ENCODE measurements at regions not wholly inside any gene's neighbourhood (a gene's known extent, or its start where the extent isn't known, plus 50 kb on each side); places are given as distances from the start of the nearest gene placed in this dataset.

GRCh38 chr16:25614716-25615265 lies 77.0 kb upstream of the HS3ST4 start:
- TF ChIP-seq, protein P1, sequence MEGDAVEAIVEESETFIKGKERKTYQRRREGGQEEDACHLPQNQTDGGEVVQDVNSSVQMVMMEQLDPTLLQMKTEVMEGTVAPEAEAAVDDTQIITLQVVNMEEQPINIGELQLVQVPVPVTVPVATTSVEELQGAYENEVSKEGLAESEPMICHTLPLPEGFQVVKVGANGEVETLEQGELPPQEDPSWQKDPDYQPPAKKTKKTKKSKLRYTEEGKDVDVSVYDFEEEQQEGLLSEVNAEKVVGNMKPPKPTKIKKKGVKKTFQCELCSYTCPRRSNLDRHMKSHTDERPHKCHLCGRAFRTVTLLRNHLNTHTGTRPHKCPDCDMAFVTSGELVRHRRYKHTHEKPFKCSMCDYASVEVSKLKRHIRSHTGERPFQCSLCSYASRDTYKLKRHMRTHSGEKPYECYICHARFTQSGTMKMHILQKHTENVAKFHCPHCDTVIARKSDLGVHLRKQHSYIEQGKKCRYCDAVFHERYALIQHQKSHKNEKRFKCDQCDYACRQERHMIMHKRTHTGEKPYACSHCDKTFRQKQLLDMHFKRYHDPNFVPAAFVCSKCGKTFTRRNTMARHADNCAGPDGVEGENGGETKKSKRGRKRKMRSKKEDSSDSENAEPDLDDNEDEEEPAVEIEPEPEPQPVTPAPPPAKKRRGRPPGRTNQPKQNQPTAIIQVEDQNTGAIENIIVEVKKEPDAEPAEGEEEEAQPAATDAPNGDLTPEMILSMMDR (IDR thresholded peaks at IDR 0.05; ENCODE audit: low read depth, low read length): no peak
- TF ChIP-seq EZH2phosphoT487 (IDR thresholded peaks at IDR 0.05; ENCODE audit: low read depth): no peak
